NCI-H187 treated with DMSO at 0.1 percent for 48 hours (cell line): ENCODE measurements at regions not wholly inside any gene's neighbourhood (a gene's known extent, or its start where the extent isn't known, plus 50 kb on each side); places are given as distances from the start of the nearest gene placed in this dataset.

Source experiments
- DNase-seq: peaks from one replicate; lab custom pipeline; 2025; lab: John Stamatoyannopoulos, UW

DNA sequence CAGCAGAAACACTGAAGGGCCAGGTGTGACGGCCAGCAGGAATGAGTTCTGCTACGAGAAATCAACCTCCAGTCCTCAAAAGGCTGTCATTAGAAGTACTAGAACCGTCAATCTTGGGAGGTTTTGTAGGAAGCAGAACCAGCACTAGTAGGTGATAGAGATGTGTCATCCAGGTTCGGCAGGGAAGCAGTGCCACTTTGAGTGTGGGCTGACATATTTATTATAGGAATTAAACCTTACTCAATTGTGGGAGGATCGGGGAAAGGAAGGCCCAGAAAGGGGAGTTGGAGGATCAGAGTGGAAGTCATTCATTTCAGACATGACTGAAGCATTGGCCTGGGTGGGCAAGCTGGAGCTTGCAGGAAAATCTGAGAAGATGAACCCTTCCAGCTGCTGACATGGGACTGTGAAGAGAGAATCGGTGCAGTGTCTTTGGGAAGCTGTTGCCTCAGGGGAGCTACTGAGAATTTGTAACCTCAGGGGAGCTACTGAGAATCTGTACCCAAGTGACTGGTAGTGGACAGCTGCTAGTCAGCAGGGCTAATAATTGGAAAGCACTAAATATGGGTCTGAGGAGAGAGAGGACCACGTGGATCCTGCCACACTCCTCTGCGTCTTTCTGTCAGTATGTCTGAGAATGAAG lies 177.4 kb downstream of the SPRY1 start:
- no peak for DNase-seq

DNA sequence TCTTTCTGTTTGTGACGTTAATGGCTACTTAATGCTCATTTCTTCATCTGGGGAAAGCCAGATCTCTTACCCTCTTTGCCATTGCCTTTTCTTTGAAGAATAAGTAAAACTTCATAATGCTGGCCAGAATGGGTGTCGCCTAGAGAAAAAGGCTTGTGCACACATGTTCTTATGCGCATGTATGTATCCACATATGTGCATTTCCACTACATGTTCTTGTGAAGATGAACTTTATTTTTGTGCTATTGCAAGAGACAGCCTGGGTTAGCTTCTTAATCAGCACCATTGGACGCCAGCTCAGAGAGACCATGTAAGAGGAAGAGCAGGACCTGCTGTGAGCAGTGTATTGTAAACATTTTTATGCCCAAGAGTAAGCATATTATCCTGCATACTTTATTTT lies 178.7 kb downstream of the SPRY1 start:
- no peak for DNase-seq

DNA sequence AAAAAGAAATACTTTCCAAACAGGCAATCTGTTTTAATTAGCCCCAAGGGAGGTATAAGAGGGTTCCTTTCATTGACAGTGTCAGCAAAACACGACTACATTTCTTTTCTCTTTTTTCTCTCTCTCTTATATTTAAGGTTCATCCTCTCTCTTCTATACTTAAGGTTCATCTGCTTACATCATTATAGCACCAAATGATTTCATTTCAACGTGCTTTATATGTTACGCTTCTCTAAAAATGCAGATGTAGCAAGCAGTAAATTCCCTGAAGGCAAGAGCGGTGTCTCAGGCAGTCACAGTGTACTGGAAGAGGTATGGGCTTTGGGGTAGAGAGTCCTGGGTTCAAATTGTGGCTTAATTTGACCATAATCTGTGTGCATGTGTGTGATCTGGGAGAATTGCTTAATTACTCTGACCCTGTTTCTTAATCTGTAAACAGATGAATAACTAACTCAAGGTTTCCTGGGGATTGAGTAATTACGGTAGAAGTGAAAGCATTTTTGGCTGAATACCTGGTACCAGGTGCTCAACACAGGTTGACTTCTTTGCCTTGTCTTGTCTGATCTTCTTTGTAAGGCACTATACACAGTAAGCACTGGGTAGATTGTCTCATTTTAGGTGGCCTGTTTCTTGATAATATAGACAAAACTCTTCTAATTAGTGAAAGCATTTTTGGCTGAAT lies 180.8 kb downstream of the SPRY1 start:
- no peak for DNase-seq

DNA sequence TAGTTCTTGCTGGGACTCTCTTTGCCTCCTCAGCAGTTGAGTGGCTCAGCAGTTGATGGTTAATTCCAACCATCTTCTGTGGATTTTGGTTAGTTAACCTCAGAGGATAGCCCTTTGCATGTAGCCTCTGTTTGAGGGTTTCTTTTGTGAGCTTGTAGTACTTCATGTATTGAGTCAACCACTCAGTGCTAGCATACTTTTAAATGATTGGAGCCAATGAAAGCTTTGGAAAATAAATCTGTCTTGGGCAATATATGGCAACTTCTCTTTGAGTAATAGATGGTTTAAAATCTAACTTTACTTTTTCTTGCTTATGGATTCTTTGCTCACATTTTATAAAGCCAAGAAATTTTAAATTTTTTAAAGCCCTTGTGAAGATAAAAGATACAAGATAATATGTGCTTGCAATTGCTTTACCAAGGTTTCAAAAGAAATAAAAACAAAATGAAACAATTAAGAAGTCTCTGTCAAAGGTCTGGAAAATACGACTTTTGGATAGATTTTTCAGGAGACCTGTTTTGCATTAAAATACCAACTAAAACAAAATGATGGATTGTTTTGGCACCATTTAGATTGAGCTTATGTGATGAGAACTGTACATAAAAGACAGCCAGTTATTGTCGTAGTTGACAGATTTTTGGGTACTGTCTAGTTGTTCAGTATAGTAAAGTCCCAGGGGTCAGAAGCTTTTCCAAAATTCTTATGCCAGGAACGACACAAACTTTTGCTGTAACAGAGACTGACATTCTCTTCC lies 181.9 kb downstream of the SPRY1 start:
- DNase-seq = no peak

DNA sequence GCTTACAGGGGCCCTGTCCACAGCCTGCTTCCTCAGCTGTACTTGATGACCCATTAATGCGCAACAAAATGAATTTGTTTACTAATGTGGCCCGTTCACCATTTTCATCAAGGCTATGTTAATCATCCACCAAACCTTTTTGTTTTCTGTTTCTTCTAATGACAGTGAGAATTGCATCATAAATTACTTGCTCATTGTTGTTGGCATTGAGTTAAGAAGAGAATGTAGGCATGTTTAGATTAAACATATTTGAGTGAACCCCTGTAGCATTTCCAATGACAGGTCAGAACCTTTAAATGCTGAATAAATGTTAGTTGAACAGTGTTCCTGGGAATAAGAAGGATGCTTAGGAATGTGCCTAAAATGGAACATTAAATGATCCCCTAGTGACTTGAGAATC lies 183.4 kb downstream of the SPRY1 start:
- no peak for DNase-seq

DNA sequence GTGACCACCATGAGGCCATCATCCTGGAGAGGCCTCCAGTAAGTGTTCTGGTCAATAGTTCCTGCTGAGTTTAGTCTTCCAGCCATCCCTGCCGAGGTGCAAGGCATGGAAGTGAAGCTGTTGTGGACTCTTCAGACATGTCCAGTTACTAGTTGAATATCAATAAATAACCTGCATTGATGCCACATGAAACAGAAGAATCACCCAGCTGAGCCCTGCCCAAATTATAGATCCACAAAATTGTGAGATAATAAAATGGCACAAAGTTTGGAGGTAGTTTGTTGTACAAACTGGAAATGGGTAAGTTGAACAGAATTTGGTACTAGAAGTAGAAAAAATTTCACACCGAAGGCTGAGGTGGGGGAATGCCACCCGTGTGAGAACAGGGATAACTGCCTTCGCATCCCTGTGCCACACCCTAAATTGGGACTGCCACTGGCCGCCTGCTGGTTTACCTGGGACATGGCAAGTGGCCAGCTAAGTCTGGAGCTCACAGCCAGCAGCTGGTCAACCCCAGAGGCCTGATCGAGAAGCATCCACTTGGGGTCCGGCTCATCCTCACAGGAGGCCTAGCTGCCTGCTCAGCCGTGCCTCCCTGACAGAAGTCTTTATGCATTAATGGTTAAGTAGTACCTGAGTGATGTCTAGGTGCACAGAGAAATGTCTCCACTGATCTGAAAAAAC lies 184.5 kb downstream of the SPRY1 start:
- no peak for DNase-seq

DNA sequence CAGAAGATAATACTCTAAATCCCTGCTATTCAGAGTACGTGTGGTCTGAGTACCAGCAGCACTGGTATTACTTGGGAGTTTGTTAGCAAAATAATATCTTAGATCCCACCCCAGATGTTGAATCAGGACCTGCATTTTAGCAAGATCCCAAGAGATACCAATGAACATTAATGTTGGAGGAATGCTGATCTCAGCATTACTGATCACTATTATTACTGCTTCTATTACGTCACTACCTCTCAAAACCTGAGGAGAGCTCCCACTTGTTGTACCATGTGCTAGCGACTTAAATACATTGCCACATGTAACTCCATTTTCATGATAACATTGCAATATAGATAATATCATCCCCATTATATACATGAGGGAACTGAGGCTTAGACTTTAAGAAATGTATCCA lies 185.2 kb downstream of the SPRY1 start:
- no peak for DNase-seq

DNA sequence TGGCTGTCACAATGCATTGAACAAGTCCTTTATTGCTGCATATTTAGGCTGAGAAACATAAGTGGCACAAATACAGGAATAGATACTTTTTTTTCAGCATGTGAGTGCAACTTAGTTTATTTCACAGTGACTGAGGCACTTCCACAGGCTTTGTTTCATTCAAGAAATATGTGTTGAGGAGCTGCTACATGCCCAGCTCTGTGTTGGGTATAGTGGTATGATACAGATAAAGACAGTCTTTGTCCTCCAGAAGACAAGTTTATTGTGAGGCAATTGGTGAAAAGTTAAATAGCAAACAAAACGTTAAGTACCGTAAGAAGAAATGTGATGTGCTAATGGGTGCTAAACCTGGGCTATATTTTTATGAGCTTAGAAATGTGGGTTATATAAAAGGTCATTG lies 186.4 kb downstream of the SPRY1 start:
- no peak for DNase-seq

DNA sequence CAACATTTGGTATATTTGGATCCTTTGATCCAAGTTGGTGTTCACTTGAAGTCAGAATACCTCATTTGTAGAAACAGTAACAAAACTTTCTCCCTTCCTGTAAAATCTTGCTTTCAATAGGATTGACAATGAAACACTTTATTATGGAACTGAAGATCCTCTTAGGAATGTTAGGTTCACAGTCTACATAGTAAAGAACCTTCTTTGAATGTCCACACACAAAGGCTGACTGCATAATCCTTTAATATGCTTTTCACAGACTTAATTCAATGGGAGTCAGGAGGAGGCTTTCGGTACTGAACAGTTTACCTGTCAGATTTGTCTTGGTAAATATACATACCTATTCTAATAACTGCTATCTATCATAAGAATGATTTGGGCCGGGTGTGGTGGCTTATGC lies 188.5 kb downstream of the SPRY1 start:
- no peak for DNase-seq

DNA sequence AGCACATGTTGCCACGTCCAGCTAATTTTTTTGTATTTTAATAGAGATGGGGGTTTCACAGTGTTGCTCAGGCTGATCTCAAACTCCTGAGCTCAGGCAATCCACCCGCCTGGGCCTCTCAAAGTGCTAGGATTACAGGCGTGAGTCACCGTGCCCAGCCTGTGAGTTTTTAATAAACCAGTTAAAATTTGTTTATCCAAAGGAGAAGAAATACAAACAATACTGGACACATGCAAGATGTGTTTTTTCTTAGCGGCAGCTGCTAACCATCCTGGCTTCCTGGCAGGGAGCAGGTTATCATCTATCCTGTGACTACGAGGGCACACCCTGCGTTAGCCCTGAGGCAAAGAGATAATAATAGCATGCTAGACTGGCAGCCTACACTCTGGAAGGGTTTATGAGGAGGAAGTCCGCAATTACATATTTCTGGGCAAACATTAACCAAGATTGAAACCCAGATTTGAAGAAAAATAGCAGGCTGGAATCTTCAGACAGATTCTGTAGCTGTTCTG lies 191.4 kb downstream of the SPRY1 start:
- DNase-seq = no peak

DNA sequence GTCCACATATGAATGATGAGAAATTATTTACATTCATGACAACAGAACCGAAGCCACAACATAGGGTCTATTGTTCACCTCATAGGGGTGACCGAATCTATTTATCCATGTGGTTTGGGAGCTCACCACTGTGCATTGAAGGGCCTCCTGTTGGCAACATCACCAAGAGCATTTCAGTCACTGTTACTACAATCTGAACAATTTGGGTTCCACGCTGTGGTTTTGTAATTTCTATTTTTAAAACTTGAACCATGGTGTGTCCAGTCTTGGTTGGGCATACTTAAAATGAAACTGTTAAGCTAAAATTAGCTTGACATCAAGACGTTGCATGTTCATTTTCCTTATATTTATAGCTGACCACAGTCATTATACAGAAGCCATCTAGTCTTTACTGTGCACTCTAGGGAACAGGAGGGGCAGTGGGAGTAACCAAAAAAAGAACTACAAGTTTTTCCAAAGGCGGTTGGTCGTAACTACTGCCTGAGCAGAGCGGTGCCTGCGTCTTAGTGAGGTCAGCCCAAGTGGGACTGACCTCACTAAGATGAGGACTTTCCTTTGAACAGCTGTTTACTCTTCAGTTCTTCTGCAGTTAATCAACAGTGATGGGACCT lies 192.1 kb downstream of the SPRY1 start:
- DNase-seq = no peak

DNA sequence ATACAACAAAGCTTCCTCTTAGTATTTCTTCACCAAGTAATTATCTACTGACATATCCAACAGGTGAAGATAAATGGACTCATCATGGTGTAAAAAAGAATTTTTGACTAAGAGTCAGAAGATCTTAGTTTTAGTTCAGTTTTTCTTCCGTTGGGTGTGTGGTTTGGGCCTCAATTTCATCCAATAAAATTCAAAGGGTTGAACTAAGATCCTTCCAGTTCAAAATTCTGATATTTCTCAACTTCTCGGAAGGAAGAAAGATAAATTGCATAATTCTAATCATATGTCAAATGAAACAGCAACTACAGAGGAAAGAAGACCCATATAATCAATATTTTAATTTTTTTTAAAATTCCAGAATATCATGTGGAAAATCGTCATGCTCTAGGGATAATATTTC lies 192.7 kb downstream of the SPRY1 start:
- DNase-seq = no peak

DNA sequence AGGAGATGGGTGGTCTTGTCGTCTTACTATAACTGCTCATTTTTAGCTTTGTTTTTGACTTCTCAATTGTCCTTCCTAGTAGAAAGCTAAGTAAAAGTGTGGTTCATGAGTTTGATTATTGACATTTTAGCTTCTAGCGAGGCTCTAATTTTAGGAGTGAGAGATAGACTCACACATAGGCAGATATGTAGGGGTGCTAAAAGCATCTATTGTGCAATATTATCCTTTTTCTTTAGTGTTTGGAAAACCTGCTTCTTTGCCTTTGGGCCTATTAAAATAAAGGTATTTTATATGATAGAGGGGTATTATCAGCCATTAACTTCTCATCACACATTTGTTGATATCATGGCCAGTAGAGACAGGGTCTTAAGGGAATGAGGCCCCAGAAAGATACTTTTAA lies 195.3 kb downstream of the SPRY1 start:
- no peak for DNase-seq

DNA sequence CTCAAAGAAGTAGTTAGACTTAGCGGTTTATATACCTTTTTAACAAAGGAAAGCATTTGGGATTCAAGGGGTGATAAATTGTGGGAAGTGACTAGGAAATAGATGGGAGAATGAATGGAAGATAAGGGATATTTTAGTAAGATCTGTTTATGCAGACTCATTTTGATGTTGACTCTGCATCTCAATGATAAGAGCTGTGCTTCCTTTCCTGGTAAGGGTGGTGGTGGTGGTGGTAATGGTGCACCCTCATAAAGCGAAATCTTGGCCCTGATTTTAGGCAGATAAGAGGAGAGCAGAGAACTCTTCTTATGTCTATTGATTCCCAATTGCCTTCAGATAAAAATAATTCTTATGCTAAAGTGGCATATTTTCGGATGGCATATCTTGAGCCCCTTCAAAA lies 197.1 kb downstream of the SPRY1 start:
- no peak for DNase-seq

DNA sequence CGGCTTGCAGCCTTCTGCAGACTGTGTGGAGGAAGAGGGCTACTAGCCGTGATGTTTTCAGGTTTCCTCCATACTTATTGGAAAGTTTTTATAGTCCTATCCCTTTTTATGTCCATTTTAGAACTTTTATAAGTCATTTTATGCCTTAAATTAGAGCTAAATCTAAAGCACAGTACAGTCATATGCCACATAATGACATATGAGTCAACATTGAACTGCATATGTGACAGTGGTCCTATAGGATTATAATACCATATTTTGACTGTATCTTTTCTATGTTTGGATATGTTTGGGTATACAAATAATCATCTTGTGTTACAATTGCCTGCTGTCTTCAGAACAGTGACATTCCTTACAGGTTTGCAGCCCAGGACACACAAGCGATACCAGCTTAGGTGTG lies 200.2 kb downstream of the SPRY1 start:
- no peak for DNase-seq

DNA sequence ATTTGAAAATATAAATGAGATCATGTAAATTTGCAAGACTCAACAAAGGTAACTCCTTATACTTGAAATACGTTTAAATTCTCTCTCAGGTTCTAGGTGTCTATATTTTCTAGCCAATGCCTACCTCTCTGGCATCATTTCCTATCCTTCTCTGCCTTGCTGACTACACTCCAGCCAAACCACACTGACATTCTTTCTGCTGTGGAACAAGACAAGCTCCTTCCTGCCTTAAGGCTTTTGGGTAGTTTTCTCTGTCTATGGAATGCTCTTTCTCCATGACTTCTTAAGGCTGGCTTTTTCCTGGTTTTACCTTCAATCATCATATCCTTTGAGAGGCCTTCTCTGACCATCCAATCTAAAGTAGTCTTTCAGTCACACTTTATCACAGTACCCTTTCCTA lies 201.0 kb downstream of the SPRY1 start:
- no peak for DNase-seq

DNA sequence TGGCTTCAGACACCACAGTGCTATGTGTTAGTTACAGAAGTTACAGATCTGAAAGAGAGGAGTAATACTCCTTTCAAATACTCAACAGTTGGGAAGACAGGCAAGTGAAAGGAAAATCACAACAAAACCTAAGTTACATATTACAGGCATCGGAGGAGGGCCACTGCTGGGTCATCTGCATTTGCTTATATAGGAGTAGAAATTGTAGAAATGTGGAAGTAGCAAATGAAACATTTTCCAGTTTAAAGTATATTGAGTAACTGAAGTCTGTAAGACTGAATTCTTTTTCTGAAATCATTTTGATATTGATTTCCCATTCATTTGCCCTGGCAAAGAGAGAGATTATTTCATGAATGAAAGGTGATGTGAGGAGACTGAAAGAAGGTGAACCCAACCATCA lies 201.7 kb downstream of the SPRY1 start:
- no peak for DNase-seq

DNA sequence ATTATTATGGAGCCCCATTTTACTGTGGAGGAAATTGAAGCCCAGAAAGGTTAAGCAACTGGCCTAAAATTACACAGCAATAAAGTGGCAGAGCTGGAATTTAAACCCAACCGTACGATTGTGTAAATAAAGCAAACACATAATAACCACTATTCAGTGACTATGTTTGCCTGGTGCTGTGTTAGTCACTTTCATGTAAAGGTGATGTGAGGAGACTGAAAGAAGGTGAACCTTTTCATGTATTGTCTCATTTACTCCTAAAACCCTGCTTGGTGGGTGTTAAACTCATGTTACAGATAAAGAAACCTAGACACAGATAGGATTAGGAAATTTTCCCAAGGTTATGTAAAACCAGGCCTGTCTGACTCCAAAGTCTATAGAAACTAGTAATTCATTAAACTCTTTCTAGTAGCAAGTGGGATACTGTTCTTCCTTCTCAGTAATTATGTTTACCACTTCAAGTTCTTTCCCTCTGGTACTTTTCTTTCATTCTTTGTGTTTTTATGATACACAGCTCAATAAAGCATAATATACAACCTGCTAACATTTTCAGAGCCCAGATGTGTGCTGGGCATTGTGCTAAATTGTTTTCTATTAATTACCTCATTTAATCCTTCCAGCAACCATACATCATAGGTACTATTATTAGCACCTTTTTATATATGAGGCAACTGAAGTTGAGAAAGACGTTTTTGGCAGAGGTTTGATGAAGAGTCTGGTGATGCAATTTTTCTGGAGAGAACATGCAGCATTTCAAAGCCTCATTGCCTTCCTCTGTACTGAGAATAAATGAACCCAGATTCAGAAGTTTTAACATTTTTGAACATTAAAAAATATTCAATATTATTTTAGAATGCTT lies 202.7 kb downstream of the SPRY1 start:
- DNase-seq = no peak

DNA sequence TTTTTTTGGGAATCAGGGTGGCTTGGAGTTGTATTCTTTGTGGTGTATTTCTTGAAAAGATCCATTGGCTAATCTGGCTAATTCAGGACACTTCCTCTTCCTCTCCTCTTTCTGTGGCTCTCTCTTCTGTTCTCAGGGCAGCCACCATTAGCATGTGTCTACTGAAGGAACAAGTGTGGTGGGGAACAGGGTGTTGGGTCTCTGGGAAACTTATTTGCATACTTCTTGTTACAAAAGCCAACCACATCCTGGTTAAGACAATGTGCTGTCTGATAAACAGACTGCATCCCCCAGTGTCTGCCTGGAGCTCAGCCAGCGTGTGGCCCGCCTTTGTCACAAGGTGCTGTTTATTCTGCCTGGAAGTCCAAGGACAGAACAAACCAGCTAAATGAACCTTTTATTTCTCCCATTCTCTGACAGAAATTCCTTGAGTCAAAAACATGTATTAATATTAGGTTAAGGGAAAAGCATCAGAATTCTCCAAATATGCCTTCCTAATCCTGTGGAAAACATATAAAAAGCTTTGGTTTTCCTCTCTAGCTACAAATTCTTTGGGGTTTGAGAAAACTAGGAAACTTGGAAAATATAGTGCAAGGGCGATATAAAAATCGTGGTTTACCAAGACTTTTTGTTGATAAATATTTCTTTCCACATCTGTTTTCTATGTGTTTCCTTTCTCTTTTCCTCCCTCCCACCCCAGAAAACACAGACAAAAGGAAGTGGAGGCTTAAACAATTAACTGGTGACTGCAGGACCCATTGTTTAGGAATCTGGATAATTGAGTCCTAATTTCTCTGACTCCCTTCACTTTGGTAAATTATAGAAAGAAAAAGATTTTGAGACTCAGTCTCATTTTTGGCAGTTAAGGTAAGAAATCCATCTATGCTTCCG lies 203.6 kb downstream of the SPRY1 start:
- no peak for DNase-seq
